ENCODE measurements at regions not wholly inside any gene's neighbourhood (a gene's known extent, or its start where the extent isn't known, plus 50 kb on each side); places are given as distances from the start of the nearest gene placed in this dataset.

DNA sequence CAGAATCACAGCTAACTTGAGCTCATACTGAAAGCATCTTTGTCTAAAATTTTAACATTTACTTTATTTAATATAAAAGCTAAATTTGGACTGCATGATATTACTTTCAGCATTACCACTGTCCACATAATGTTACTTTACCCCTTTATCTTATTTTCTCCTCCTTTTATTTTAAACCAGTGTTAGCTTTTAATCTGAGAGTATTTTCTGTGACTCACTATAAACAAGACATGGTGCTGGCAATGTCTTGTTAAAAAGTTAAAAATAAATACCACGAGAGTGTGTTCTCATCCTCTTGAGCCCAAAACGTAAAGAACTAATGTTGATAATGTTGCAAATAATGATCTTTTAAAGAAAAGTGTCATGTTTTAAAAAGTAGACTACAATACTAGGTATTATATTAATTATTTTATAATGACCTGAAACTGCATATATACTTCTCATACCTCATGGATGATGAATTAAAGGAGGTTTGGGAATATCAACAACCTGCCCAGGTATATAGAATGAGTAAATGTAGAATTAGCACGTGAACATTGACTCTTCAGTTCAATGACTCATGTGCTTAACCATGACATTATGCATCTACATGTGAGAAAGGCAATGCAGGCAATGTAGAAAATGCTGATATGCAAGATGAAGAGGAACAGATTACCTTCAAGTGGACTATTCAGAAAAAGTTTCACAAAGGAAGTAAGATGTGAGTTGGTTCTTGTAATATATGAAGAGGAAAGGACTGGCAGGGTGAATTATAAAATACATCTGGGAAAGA is 454.1 kb upstream of the ADGRL3 start:
- no peak for TF ChIP-seq TAF1 (IDR thresholded peaks at IDR 0.05; ENCODE audit: borderline replicate concordance, insufficient read depth, low read length)
- no peak for TF ChIP-seq FOXP2 (optimal IDR thresholded peaks at IDR 0.05; ENCODE audit: borderline replicate concordance, extremely low read depth, extremely low read length, insufficient read depth)
- TF ChIP-seq, protein P1, sequence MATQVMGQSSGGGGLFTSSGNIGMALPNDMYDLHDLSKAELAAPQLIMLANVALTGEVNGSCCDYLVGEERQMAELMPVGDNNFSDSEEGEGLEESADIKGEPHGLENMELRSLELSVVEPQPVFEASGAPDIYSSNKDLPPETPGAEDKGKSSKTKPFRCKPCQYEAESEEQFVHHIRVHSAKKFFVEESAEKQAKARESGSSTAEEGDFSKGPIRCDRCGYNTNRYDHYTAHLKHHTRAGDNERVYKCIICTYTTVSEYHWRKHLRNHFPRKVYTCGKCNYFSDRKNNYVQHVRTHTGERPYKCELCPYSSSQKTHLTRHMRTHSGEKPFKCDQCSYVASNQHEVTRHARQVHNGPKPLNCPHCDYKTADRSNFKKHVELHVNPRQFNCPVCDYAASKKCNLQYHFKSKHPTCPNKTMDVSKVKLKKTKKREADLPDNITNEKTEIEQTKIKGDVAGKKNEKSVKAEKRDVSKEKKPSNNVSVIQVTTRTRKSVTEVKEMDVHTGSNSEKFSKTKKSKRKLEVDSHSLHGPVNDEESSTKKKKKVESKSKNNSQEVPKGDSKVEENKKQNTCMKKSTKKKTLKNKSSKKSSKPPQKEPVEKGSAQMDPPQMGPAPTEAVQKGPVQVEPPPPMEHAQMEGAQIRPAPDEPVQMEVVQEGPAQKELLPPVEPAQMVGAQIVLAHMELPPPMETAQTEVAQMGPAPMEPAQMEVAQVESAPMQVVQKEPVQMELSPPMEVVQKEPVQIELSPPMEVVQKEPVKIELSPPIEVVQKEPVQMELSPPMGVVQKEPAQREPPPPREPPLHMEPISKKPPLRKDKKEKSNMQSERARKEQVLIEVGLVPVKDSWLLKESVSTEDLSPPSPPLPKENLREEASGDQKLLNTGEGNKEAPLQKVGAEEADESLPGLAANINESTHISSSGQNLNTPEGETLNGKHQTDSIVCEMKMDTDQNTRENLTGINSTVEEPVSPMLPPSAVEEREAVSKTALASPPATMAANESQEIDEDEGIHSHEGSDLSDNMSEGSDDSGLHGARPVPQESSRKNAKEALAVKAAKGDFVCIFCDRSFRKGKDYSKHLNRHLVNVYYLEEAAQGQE (IDR thresholded peaks at IDR 0.05; ENCODE audit: insufficient read depth in 1 of 2, low read depth in 2 of 2, low read length in 2 of 2): no peak
- no peak for TF ChIP-seq POLR2AphosphoS5 (IDR thresholded peaks at IDR 0.05; ENCODE audit: low read depth, low read length)

DNA sequence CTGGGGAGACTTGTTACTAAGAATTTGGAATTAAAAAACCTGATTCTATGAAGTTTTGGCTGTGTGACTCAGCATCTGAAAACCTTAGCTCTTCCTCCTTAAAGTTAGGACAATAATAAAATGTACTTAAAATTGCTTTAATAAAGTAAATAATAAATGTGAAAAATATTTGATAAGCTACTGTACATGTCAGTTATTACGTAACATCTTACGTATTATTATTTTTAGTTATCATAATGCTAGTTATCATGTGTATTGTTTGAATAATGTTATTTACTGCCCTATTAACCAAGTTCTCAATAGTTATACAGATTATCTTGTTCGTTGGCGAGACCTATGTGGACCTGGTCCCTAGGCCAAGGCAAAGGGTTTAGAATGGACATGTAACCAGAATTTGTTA is 449.2 kb upstream of the ADGRL3 start:
- TF ChIP-seq, protein P1 (IDR thresholded peaks at IDR 0.05; ENCODE audit: insufficient read depth in 1 of 2, low read depth in 2 of 2, low read length in 2 of 2): no peak
- TF ChIP-seq SIN3A (IDR thresholded peaks at IDR 0.05; ENCODE audit: borderline replicate concordance, insufficient read depth, low read length): no peak
- TF ChIP-seq POLR2AphosphoS5 (IDR thresholded peaks at IDR 0.05; ENCODE audit: low read depth, low read length): no peak
- TF ChIP-seq TAF1 (IDR thresholded peaks at IDR 0.05; ENCODE audit: borderline replicate concordance, insufficient read depth, low read length): no peak
- TF ChIP-seq FOXP2 (optimal IDR thresholded peaks at IDR 0.05; ENCODE audit: borderline replicate concordance, extremely low read depth, extremely low read length, insufficient read depth): no peak

DNA sequence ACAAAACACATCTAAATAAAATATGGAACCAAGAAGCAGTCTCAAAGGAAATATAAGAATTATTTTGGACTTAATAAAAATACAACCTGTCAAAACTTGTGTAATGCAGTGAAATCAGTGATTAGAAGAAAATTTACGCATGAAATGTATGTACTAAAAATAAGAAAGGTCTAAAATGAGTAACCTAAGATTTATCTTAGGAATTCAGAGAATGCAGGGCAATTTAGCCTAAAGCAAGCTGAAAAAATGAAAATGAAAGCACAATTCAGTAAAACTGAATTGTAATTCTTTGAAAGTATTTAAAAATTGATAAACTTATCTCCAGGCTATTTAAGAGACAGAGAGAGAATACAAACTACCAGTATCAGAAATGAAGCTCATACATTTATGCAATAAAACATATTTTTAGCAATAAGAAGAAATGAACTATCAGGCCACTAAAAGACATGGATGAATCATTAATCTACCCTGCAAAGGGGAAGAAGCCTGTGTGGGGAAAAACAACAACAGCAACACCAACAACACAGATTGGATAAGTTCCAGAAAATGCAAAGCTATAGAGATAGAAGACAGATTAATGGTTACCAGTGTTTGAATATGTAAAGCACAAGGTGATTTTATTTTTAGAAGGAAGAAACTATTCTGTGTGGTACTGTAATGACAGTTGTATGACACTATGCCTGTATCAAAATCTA is 442.0 kb upstream of the ADGRL3 start:
- TF ChIP-seq TAF1 (IDR thresholded peaks at IDR 0.05; ENCODE audit: borderline replicate concordance, insufficient read depth, low read length) (no peak), POLR2AphosphoS5 (IDR thresholded peaks at IDR 0.05; ENCODE audit: low read depth, low read length) (no peak), FOXP2 (optimal IDR thresholded peaks at IDR 0.05; ENCODE audit: borderline replicate concordance, extremely low read depth, extremely low read length, insufficient read depth) (no peak), SIN3A (IDR thresholded peaks at IDR 0.05; ENCODE audit: borderline replicate concordance, insufficient read depth, low read length) (no peak)
- TF ChIP-seq, protein P1 (IDR thresholded peaks at IDR 0.05; ENCODE audit: insufficient read depth in 1 of 2, low read depth in 2 of 2, low read length in 2 of 2): no peak

DNA sequence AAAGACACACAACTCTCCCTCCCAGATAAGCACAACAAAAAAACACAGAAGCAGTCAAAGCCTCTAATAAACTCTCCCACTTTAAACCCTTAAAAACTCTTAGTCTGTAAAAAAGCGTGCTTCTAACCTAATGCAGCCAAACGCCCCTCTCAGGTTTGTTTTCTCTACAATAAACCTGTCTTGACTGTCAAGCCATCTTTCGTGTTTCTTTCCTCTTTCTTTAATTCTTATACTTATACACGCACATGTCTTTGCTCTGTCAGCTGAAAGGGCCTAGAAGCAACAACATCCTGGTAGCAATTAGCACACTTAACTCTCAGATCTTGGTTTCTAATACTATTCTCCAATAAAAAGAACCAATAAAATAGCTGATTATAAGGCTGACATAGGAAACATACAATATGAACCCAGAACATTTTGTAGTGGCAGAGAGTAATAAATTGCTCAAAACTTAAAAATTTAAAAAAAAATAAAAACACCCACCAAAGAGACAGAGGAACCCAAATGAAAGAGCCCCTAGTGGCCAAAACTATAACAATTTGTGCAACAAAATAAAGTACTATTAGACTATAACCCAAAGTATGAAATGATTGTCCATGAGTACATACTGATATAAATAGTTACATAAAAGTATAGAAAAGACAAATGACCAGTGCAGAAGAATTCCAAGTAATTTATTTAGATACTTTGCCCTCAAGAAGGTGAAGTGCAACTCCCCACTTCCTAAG is 440.4 kb upstream of the ADGRL3 start:
- TF ChIP-seq SIN3A (IDR thresholded peaks at IDR 0.05; ENCODE audit: borderline replicate concordance, insufficient read depth, low read length): no peak
- TF ChIP-seq, protein P1 (IDR thresholded peaks at IDR 0.05; ENCODE audit: insufficient read depth in 1 of 2, low read depth in 2 of 2, low read length in 2 of 2): no peak
- TF ChIP-seq POLR2AphosphoS5 (IDR thresholded peaks at IDR 0.05; ENCODE audit: low read depth, low read length): no peak
- TF ChIP-seq TAF1 (IDR thresholded peaks at IDR 0.05; ENCODE audit: borderline replicate concordance, insufficient read depth, low read length): no peak
- no peak for TF ChIP-seq FOXP2 (optimal IDR thresholded peaks at IDR 0.05; ENCODE audit: borderline replicate concordance, extremely low read depth, extremely low read length, insufficient read depth)

Measured in PFSK-1 (cell line).